GM10248 (cell line): ENCODE measurements at regions not wholly inside any gene's neighbourhood (a gene's known extent, or its start where the extent isn't known, plus 50 kb on each side); places are given as distances from the start of the nearest gene placed in this dataset.
"Not testable (repeated sequence)": the region's sequence is repeated elsewhere in the genome, so short reads cannot be mapped to it uniquely, and the experiment has no call there.

ENCODE experiments used
- CTCF ChIA-PET: fragments of 300-600 bp; sonication (Branson Sonifier 250); formaldehyde crosslinking; extraction: SDS; loops from one replicate; lab custom pipeline; 2021; ENCODE audit warnings: antibody characterized with exemption; lab: Yijun Ruan, JAX
- POLR2A ChIA-PET: fragments of 350-650 bp; sonication (Branson Sonifier 250); formaldehyde crosslinking; extraction: SDS; loops from one replicate; lab custom pipeline; 2020; ENCODE audit warnings: antibody characterized with exemption; lab: Yijun Ruan, JAX
- DNase-seq: peaks from one replicate; pipeline ENCODE4 v3.0.0; 2012; ENCODE audit errors: extremely low spot score
- CTCF ChIP-seq: IDR thresholded peaks from 2 replicates; pipeline ENCODE4 v1.5.1; 2012; ENCODE audit warnings: mild to moderate bottlenecking, low read depth; ENCODE audit errors: extremely low read depth, missing control alignments, control extremely low read depth

- CTCF ChIA-PET = interaction anchor here (0.6 kb wide), 1 partner anchor 1599 kb away, joined by 3 read pairs; no protein-coding TSS in a partner anchor
- POLR2A ChIA-PET = no interaction called here
- no peak for DNase-seq
- no peak for TF ChIP-seq CTCF
Measured at GRCh38 chr4:55001538-55001937, 123.9 kb downstream of the KDR start.

- POLR2A ChIA-PET = no interaction called here
- DNase-seq = no peak
Measured at GRCh38 chr4:54999003-54999402, 126.4 kb downstream of the KDR start.

GRCh38 chr4:54993473-54994026 is 131.8 kb downstream of the KDR start:
- CTCF ChIA-PET, POLR2A ChIA-PET, DNase-seq: not testable (repeated sequence)

More at GRCh38 chr4:54999003-54999402, 126.4 kb downstream of the KDR start:
- CTCF ChIA-PET = interaction anchor here (1.4 kb wide), 1 partner anchor 9 kb away, joined by 5 read pairs; no protein-coding TSS in a partner anchor
- TF ChIP-seq CTCF = no peak

GRCh38 chr4:54992266-54992665 is 133.1 kb downstream of the KDR start:
- ChIA-PET POLR2A (no interaction called here), CTCF (no interaction called here)

GRCh38 chr4:54988655-54989054 is 136.7 kb downstream of the KDR start:
- ChIA-PET POLR2A (no interaction called here), CTCF (no interaction called here)
- DNase-seq = no peak
- TF ChIP-seq CTCF = no peak

More at GRCh38 chr4:54992266-54992665, 133.1 kb downstream of the KDR start:
- DNase-seq = no peak
- no peak for TF ChIP-seq CTCF

- CTCF ChIA-PET = interaction anchor here (0.8 kb wide), 1 partner anchor 16 kb away, joined by 3 read pairs; no protein-coding TSS in a partner anchor
- DNase-seq = no peak
- POLR2A ChIA-PET = no interaction called here
- no peak for TF ChIP-seq CTCF
Measured at GRCh38 chr4:54986095-54986846, 139.1 kb downstream of the KDR start.

- no peak for TF ChIP-seq CTCF
- ChIA-PET POLR2A (no interaction called here), CTCF (no interaction called here)
Measured at GRCh38 chr4:54976682-54977081, 148.7 kb downstream of the KDR start.

More at GRCh38 chr4:54976682-54977081, 148.7 kb downstream of the KDR start:
- no peak for DNase-seq
